NCI-H1092 treated with DMSO at 0.1 percent for 48 hours (cell line): ENCODE measurements at regions not wholly inside any gene's neighbourhood (a gene's known extent, or its start where the extent isn't known, plus 50 kb on each side); places are given as distances from the start of the nearest gene placed in this dataset.
"Not testable (repeated sequence)": the region's sequence is repeated elsewhere in the genome, so short reads cannot be mapped to it uniquely, and the experiment has no call there.

Experiments
- DNase-seq: peaks from one replicate; lab custom pipeline; 2025; lab: John Stamatoyannopoulos, UW

- DNase-seq = not testable (repeated sequence)
Observed at GRCh38 chrX:94341730-94342129, 667.7 kb downstream of the FAM133A start.

GRCh38 chrX:94361241-94361640, 687.2 kb downstream of the FAM133A start:
- no peak for DNase-seq

- DNase-seq = no peak
Observed at GRCh38 chrX:94365736-94366135, 691.7 kb downstream of the FAM133A start.

- DNase-seq = no peak
Observed at GRCh38 chrX:94366616-94367015, 692.6 kb downstream of the FAM133A start.

GRCh38 chrX:94389044-94389443, 715.0 kb downstream of the FAM133A start:
- DNase-seq = no peak

GRCh38 chrX:94400488-94400887, 726.5 kb downstream of the FAM133A start:
- DNase-seq = no peak

GRCh38 chrX:94401426-94401825, 727.4 kb downstream of the FAM133A start:
- no peak for DNase-seq

GRCh38 chrX:94414746-94415145, 740.7 kb downstream of the FAM133A start:
- DNase-seq = no peak

- no peak for DNase-seq
Observed at GRCh38 chrX:94418065-94418464, 744.1 kb downstream of the FAM133A start.

- no peak for DNase-seq
Observed at GRCh38 chrX:94424456-94424855, 750.5 kb downstream of the FAM133A start.

GRCh38 chrX:94430091-94430490, 756.1 kb downstream of the FAM133A start:
- DNase-seq = no peak

GRCh38 chrX:94435799-94436198, 761.8 kb downstream of the FAM133A start:
- no peak for DNase-seq

- no peak for DNase-seq
Observed at GRCh38 chrX:94454159-94454558, 780.2 kb downstream of the FAM133A start.

- DNase-seq = no peak
Observed at GRCh38 chrX:94454606-94455005, 780.6 kb downstream of the FAM133A start.

GRCh38 chrX:94455782-94456181, 781.8 kb downstream of the FAM133A start:
- no peak for DNase-seq

- no peak for DNase-seq
Observed at GRCh38 chrX:94492541-94492940, 818.5 kb downstream of the FAM133A start.

- DNase-seq = no peak
Observed at GRCh38 chrX:94493405-94493804, 819.4 kb downstream of the FAM133A start.

GRCh38 chrX:94511564-94511963, 837.6 kb downstream of the FAM133A start:
- no peak for DNase-seq

- no peak for DNase-seq
Observed at GRCh38 chrX:94515009-94515408, 841.0 kb downstream of the FAM133A start.

- DNase-seq = no peak
Observed at GRCh38 chrX:94524867-94525266, 850.9 kb downstream of the FAM133A start.

GRCh38 chrX:94545722-94546121, 871.7 kb downstream of the FAM133A start:
- no peak for DNase-seq

GRCh38 chrX:94551831-94552230, 877.8 kb downstream of the FAM133A start:
- DNase-seq = no peak

GRCh38 chrX:94560930-94561329, 886.9 kb downstream of the FAM133A start:
- no peak for DNase-seq

- no peak for DNase-seq
Observed at GRCh38 chrX:94576367-94577004, 902.5 kb downstream of the FAM133A start.
